GM12872 (cell line): ENCODE measurements at regions not wholly inside any gene's neighbourhood (a gene's known extent, or its start where the extent isn't known, plus 50 kb on each side); places are given as distances from the start of the nearest gene placed in this dataset.

Experiments
- CTCF ChIP-seq: IDR thresholded peaks from 3 replicates; pipeline ENCODE4 v1.5.1; 2011; ENCODE audit warnings: low read depth, mild to moderate bottlenecking, low read length, moderate library complexity; ENCODE audit not compliant: insufficient read depth

GRCh38 chr6:133796235-133796634 lies 92.7 kb upstream of the TCF21 start:
- no peak for TF ChIP-seq CTCF

GRCh38 chr6:133799043-133799442 lies 89.9 kb upstream of the TCF21 start:
- TF ChIP-seq CTCF: no peak

GRCh38 chr6:133802861-133803260 lies 86.1 kb upstream of the TCF21 start:
- TF ChIP-seq CTCF: no peak

- TF ChIP-seq CTCF: no peak
Observed at GRCh38 chr6:133804265-133804664, 84.6 kb upstream of the TCF21 start.

- TF ChIP-seq CTCF: no peak
Observed at GRCh38 chr6:133805876-133806275, 83.0 kb upstream of the TCF21 start.

- TF ChIP-seq CTCF: no peak
Observed at GRCh38 chr6:133806382-133807140, 82.4 kb upstream of the TCF21 start.

- no peak for TF ChIP-seq CTCF
Observed at GRCh38 chr6:133807501-133807900, 81.4 kb upstream of the TCF21 start.
